Activated CD8-positive, alpha-beta memory T cell treated with anti-CD3 and anti-CD28 coated beads, Interleukin-2, amount 10 ng/mL, durations not matched to agents 7 days and 5 days (primary cell): ENCODE measurements at regions not wholly inside any gene's neighbourhood (a gene's known extent, or its start where the extent isn't known, plus 50 kb on each side); places are given as distances from the start of the nearest gene placed in this dataset.
"Not testable (repeated sequence)": the region's sequence is repeated elsewhere in the genome, so short reads cannot be mapped to it uniquely, and the experiment has no call there.

Experiments used
- ATAC-seq: fragments of 150-1000 bp; cut with Tn5 transposase; one replicate; pipeline ENCODE4 v1.10.0; 2021; ENCODE audit warnings: moderate library complexity
- CTCF ChIA-PET: fragments of 350-600 bp; sonication (Branson Sonifier 250); formaldehyde crosslinking; loops from one replicate; lab custom pipeline; 2021; ENCODE audit warnings: antibody characterized with exemption; lab: Charles Lee
- DNase-seq: peaks from one replicate; pipeline ENCODE4 v3.0.0-alpha.2; 2020
- H3K27ac Mint-ChIP-seq: one replicate; pipeline ENCODE4 v1.8.0; 2021; ENCODE audit warnings: mild to moderate bottlenecking, mixed read lengths
- H3K27me3 Mint-ChIP-seq: one replicate; pipeline ENCODE4 v1.8.0; 2021; ENCODE audit warnings: mixed read lengths
- H3K36me3 Mint-ChIP-seq: one replicate; pipeline ENCODE4 v1.8.0; 2021; ENCODE audit warnings: mild to moderate bottlenecking, mixed read lengths
- H3K4me1 Mint-ChIP-seq: one replicate; pipeline ENCODE4 v1.8.0; 2021; ENCODE audit warnings: mixed read lengths
- H3K4me3 Mint-ChIP-seq: one replicate; pipeline ENCODE4 v1.8.0; 2021; ENCODE audit warnings: mild to moderate bottlenecking, moderate library complexity, mixed read lengths
- H3K9me3 Mint-ChIP-seq: one replicate; pipeline ENCODE4 v1.8.0; 2022; ENCODE audit warnings: low read depth, mixed read lengths

GRCh38 chr5:53160895-53161294, 51.3 kb upstream of the MOCS2 start:
- H3K36me3 Mint-ChIP-seq = no peaks in the 10 kb centered on the region
- no peak overlapping the region for H3K4me3 Mint-ChIP-seq
- ATAC-seq = no peak
- no peak overlapping the region for H3K27ac Mint-ChIP-seq
- peaks cover 26% of the 10 kb centered on the region for H3K27me3 Mint-ChIP-seq
- H3K4me1 Mint-ChIP-seq = peaks cover 3% of the 10 kb centered on the region
- CTCF ChIA-PET = no interaction called here
- no peak for DNase-seq
- no peaks in the 10 kb centered on the region for H3K9me3 Mint-ChIP-seq

DNA sequence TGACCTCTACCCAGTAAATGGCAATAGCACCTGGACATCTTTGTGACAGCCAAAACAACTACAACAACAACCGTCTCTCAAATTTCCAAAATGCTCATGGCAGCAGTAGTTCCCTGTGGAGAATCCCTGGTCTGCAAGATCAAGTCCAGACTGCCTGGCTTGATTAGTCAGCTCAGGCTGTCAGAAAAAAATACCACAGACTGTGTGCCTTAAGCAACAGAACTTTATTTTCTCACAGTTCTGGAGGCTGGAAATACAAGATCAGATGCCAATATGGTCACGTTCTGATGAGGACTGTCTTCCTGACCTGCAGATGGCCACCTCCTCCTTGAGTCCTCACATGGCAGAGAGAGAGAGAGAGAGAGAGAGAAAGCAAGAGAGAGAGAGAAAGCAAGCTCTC, 52.3 kb upstream of the MOCS2 start:
- Mint-ChIP-seq H3K4me3 (no peak overlapping the region), H3K36me3 (no peaks in the 10 kb centered on the region), H3K4me1 (peaks cover 3% of the 10 kb centered on the region), H3K9me3 (no peaks in the 10 kb centered on the region), H3K27ac (no peak overlapping the region), H3K27me3 (peaks cover 33% of the 10 kb centered on the region)
- ATAC-seq = no peak
- CTCF ChIA-PET = no interaction called here
- DNase-seq = no peak

DNA sequence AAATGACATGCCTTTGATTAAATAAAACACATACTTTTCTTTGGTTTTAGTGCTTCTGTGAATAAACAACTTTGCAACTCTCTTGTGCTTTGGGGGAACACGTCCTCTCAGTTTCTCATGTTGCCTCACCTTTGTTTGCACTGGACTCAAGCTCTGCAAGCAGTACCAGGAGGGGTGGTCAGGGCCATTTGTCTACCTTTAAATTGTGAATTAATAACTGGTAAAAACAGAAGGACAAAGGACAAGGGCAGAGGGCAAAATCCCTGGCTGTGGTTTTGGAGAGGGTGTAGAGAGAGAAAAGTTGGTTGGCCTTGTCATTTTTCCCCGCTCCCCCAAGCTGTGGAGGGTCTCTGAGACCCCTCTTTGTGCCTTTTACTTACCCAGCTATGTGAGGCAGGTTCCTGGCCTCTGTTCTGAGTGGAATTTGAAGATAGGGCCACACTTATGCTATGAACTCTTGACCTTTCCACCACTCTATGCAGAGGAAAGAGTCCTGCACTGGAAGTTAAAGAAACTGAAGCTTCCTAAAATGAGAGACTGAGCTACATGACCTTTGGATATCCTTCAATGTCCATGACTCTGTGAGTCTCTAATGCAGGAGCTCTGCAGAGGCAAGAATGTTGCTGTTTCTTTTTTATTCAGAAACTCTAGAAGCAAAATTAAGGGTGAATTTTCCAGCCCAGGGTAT, 55.1 kb upstream of the MOCS2 start:
- Mint-ChIP-seq H3K27me3 (peaks cover 43% of the 10 kb centered on the region), H3K9me3 (no peaks in the 10 kb centered on the region), H3K4me1 (peaks cover 3% of the 10 kb centered on the region), H3K4me3 (no peak overlapping the region), H3K36me3 (no peaks in the 10 kb centered on the region), H3K27ac (no peak overlapping the region)
- no peak for DNase-seq
- ATAC-seq = no peak
- CTCF ChIA-PET = interaction anchor here (0.5 kb wide), 1 partner anchor 601 kb away, joined by 4 read pairs; no protein-coding TSS in a partner anchor

DNA sequence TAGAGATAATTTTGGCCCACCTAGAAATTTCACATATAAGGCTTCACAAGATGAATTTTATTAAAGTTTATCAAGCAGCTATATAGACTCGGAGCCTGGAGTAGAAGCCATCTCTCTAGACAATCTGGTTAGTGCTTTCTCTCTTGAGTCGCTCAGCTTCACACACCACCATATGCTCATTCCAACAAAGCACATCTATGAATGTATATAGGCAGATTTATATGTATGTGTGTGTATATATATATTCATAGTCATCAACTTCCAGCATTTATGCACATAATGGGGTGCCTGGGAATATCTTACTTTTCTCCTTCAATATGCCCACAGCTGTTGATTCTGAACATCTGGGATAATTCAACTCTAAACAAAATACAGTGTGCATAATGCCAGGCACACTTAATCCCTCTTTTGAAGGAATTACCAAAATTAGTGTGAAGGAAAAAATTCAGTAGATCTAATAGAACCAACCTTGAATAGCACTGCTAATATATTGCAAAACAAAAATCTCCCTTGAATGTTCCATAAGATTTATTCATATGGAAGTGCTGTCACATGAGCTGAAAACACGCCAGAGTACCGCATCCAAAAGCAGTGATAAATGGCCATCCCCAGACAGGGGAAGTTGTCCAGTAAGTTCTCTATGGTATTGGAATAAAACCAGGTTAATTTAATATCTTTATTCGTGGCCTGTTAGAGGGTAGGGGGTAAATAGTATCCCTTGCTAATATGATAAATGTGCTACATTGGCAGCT, 56.0 kb upstream of the MOCS2 start:
- H3K27me3 Mint-ChIP-seq = peaks cover 43% of the 10 kb centered on the region
- no peak overlapping the region for H3K4me3 Mint-ChIP-seq
- DNase-seq (no peak), ATAC-seq (no peak)
- H3K36me3 Mint-ChIP-seq = no peaks in the 10 kb centered on the region
- H3K4me1 Mint-ChIP-seq = peaks cover 3% of the 10 kb centered on the region
- CTCF ChIA-PET = interaction anchor here (0.5 kb wide), 1 partner anchor 602 kb away, joined by 4 read pairs; no protein-coding TSS in a partner anchor
- no peak overlapping the region for H3K27ac Mint-ChIP-seq
- no peaks in the 10 kb centered on the region for H3K9me3 Mint-ChIP-seq

- ATAC-seq = no peak
- Mint-ChIP-seq H3K36me3 (no peaks in the 10 kb centered on the region), H3K4me3 (no peak overlapping the region), H3K4me1 (no peaks in the 10 kb centered on the region), H3K9me3 (no peaks in the 10 kb centered on the region), H3K27ac (no peak overlapping the region), H3K27me3 (peaks cover 41% of the 10 kb centered on the region)
- CTCF ChIA-PET = no interaction called here
- DNase-seq = no peak
These were observed 56.6 kb upstream of the MOCS2 start for GRCh38 chr5:53166183-53166495.

GRCh38 chr5:53167836-53168235, 58.3 kb upstream of the MOCS2 start:
- Mint-ChIP-seq H3K27me3 (peaks cover 38% of the 10 kb centered on the region), H3K4me3 (no peak overlapping the region), H3K9me3 (no peaks in the 10 kb centered on the region), H3K4me1 (no peaks in the 10 kb centered on the region), H3K36me3 (no peaks in the 10 kb centered on the region), H3K27ac (no peak overlapping the region)
- no peak for ATAC-seq
- no peak for DNase-seq
- CTCF ChIA-PET = no interaction called here

GRCh38 chr5:53169933-53170332, 60.4 kb upstream of the MOCS2 start:
- Mint-ChIP-seq H3K4me3 (no peak overlapping the region), H3K27ac (no peak overlapping the region), H3K9me3 (no peaks in the 10 kb centered on the region), H3K27me3 (peaks cover 42% of the 10 kb centered on the region), H3K4me1 (no peaks in the 10 kb centered on the region), H3K36me3 (no peaks in the 10 kb centered on the region)
- no peak for DNase-seq
- ATAC-seq = no peak
- CTCF ChIA-PET = interaction anchor here (0.7 kb wide), 1 partner anchor 1059 kb away, joined by 3 read pairs; no protein-coding TSS in a partner anchor

DNA sequence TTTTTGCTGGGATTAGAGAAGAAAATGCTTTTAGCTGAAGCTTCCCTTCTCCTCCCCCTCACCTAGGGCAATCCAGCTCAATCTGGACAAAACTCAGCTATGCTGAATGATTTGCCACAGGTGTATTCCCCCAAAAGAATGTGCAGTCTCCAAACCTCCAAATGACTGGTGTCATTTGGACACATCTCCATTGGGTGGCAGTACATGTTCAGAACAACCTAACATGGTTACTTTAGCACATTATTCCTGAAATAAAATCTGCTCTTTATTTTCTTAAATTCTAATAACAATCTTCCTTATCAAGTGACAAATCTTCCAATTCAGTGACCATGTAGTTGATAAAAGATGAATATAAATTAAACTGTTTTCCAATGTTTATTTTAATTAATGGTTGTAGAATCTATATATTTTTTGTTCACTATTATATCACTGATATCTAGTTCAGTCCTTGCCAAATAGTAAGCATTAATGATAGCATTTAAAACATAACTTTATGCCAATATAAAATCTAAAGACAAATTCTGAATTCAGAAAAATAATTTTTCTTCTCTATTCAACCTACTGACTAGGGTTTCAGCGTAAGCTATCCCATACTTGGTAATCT, 61.3 kb upstream of the MOCS2 start:
- no peak overlapping the region for H3K27ac Mint-ChIP-seq
- peaks cover 43% of the 10 kb centered on the region for H3K27me3 Mint-ChIP-seq
- no peaks in the 10 kb centered on the region for H3K4me1 Mint-ChIP-seq
- ATAC-seq (no peak), DNase-seq (no peak)
- H3K4me3 Mint-ChIP-seq = no peak overlapping the region
- no peaks in the 10 kb centered on the region for H3K36me3 Mint-ChIP-seq
- CTCF ChIA-PET = interaction anchor here (0.7 to 0.9 kb wide), 2 partner anchors 1058 to 1063 kb away, joined by 3 read pairs; no protein-coding TSS in a partner anchor
- H3K9me3 Mint-ChIP-seq = no peaks in the 10 kb centered on the region

- H3K27ac Mint-ChIP-seq, H3K9me3 Mint-ChIP-seq, CTCF ChIA-PET, H3K36me3 Mint-ChIP-seq, DNase-seq, H3K4me1 Mint-ChIP-seq, H3K4me3 Mint-ChIP-seq, ATAC-seq: not testable (repeated sequence)
- H3K27me3 Mint-ChIP-seq = peaks cover 38% of the 10 kb centered on the region
These were observed 62.5 kb upstream of the MOCS2 start for GRCh38 chr5:53172073-53172472.

- Mint-ChIP-seq H3K27me3 (peaks cover 40% of the 10 kb centered on the region), H3K27ac (no peak overlapping the region), H3K4me3 (no peak overlapping the region), H3K9me3 (no peaks in the 10 kb centered on the region), H3K36me3 (no peaks in the 10 kb centered on the region), H3K4me1 (no peaks in the 10 kb centered on the region)
- CTCF ChIA-PET = no interaction called here
- DNase-seq (no peak), ATAC-seq (no peak)
These were observed 63.1 kb upstream of the MOCS2 start for GRCh38 chr5:53172630-53173029.

DNA sequence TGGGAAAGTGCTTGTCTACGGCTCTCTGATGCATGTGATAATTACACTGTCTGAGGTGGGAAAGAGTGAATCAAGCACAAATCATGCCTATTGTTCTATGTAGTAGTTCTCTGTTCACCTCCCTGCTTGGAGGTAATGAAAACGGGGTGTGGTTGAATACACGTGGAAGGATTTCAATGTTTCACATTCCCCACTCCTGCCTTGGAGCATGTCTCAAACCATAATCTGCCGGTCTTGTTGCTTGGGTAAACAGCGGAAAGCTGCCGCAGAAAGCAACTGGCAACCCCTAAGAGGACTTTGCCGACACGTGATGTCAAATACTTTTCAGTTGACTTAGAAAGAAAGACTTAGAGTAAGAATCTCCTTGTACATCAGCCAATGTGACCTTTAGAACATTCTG, 63.5 kb upstream of the MOCS2 start:
- H3K4me1 Mint-ChIP-seq = no peaks in the 10 kb centered on the region
- ATAC-seq (no peak), DNase-seq (no peak)
- H3K27ac Mint-ChIP-seq = no peak overlapping the region
- no peaks in the 10 kb centered on the region for H3K9me3 Mint-ChIP-seq
- no peak overlapping the region for H3K4me3 Mint-ChIP-seq
- no peaks in the 10 kb centered on the region for H3K36me3 Mint-ChIP-seq
- H3K27me3 Mint-ChIP-seq = peaks cover 36% of the 10 kb centered on the region
- CTCF ChIA-PET = no interaction called here

GRCh38 chr5:53178830-53179229, 69.3 kb upstream of the MOCS2 start:
- no peaks in the 10 kb centered on the region for H3K36me3 Mint-ChIP-seq
- no peak overlapping the region for H3K27ac Mint-ChIP-seq
- H3K9me3 Mint-ChIP-seq = no peaks in the 10 kb centered on the region
- H3K4me3 Mint-ChIP-seq = no peak overlapping the region
- H3K4me1 Mint-ChIP-seq = no peaks in the 10 kb centered on the region
- ATAC-seq (no peak), DNase-seq (no peak)
- peaks cover 22% of the 10 kb centered on the region for H3K27me3 Mint-ChIP-seq
- CTCF ChIA-PET = no interaction called here

- no peak for DNase-seq
- Mint-ChIP-seq H3K4me3 (no peak overlapping the region), H3K27ac (no peak overlapping the region), H3K27me3 (peaks cover 19% of the 10 kb centered on the region), H3K9me3 (no peaks in the 10 kb centered on the region), H3K36me3 (no peaks in the 10 kb centered on the region), H3K4me1 (no peaks in the 10 kb centered on the region)
- CTCF ChIA-PET = no interaction called here
- no peak for ATAC-seq
These were observed 70.1 kb upstream of the MOCS2 start for GRCh38 chr5:53179691-53180090.

- H3K27ac Mint-ChIP-seq = no peak overlapping the region
- DNase-seq (no peak), ATAC-seq (no peak)
- H3K36me3 Mint-ChIP-seq = no peaks in the 10 kb centered on the region
- CTCF ChIA-PET = no interaction called here
- no peak overlapping the region for H3K4me3 Mint-ChIP-seq
- H3K4me1 Mint-ChIP-seq = no peaks in the 10 kb centered on the region
- H3K27me3 Mint-ChIP-seq = peaks cover 14% of the 10 kb centered on the region
- no peaks in the 10 kb centered on the region for H3K9me3 Mint-ChIP-seq
These were observed 71.0 kb upstream of the MOCS2 start for GRCh38 chr5:53180538-53180937.
